GM23248 (cell line): ENCODE measurements at regions not wholly inside any gene's neighbourhood (a gene's known extent, or its start where the extent isn't known, plus 50 kb on each side); places are given as distances from the start of the nearest gene placed in this dataset.

Source experiments
- EZH2 ChIP-seq: fragments of 200-600 bp; sonication (generic); IDR thresholded peaks from 2 replicates; pipeline ENCODE4 v1.6.1; 2018; ENCODE audit warnings: antibody characterized with exemption, mild to moderate bottlenecking; ENCODE audit not compliant: insufficient read depth, poor library complexity, severe bottlenecking
- EZH2phosphoT487 ChIP-seq: fragments of 200-600 bp; sonication (generic); IDR thresholded peaks from 2 replicates; pipeline ENCODE4 v1.6.1; 2018; ENCODE audit warnings: antibody characterized with exemption, moderate library complexity, mild to moderate bottlenecking, low read depth; ENCODE audit not compliant: insufficient read depth

DNA sequence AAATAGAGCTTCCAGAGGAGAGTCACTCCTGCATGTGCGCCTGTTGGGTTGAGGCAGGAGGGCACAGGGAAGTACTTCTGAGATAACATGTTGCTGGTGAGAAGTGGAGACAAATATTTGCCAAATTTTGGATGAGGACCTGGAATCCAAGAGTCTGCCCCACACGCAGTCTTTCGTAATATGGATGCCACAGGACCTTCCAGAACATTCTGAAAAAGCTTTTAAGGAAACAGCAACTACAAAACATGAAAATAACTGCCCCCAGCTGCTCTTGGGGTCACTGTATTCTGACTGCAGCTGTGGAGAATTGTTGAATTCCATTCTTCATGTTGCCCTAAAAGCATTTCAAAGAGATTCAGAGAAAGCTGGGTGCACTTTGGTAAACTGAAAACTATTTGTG, 227.5 kb downstream of the C1D start:
- TF ChIP-seq EZH2 (no peak), EZH2phosphoT487 (no peak)
